ENCODE measurements at regions not wholly inside any gene's neighbourhood (a gene's known extent, or its start where the extent isn't known, plus 50 kb on each side); places are given as distances from the start of the nearest gene placed in this dataset.
"Not testable (repeated sequence)": the region's sequence is repeated elsewhere in the genome, so short reads cannot be mapped to it uniquely, and the experiment has no call there.

DNA sequence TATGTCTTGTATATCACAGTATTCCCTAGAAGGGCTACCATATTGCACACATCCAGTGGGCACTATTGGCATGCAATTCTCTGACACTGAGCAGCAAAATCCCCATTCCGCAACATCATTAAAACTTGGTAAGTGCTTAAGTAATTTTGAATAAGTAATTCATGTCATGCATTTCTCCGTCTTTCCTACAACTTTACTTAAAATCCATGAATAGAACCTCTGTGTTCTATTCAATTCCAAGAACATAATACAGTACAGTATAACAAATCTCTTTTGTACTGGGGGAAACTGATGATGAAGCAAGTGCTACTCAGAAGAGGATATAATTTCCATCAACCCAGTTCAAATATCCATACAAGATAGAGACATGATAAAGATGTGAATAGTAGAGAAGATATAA lies 80.9 kb upstream of the SEMA3C start:
- DNase-seq = no peak

DNA sequence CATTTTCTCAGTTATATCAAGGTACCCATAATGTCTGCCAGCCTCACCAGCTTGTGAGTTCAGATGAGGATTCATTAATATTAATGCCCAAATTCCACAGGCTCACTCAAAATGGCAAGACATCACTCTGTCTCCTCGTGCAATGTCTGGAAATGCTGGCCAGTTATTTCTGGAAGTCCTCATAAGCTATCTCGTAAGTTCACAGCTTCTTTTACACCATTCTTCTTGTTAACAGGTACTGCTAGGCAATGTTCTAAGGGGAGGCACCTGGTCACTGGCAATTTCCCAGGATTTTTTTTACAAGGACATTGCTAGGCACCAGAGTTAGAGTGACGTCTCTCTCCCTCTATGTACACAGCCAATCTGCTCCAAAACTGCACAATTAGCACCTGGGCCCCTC lies 80.2 kb upstream of the SEMA3C start:
- DNase-seq = no peak

DNA sequence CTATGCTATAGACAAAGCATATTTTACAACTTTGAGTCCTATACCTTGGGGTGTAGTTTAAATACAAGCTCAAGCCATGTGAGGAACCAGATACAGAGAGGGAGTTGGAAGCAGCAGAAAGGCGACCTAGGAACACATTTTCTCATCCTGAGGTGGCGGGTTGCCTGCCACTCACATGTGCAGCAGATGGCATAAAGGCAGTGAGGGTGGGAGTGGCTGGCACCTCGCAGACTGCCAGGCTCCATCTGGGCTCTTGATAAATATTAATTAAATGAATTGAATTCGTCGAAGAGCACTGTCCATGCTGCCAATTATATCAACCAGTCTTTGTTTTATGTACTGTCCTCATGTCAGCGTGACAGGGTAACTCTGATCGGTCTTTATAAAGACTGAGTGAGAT lies 79.0 kb upstream of the SEMA3C start:
- no peak for DNase-seq

DNA sequence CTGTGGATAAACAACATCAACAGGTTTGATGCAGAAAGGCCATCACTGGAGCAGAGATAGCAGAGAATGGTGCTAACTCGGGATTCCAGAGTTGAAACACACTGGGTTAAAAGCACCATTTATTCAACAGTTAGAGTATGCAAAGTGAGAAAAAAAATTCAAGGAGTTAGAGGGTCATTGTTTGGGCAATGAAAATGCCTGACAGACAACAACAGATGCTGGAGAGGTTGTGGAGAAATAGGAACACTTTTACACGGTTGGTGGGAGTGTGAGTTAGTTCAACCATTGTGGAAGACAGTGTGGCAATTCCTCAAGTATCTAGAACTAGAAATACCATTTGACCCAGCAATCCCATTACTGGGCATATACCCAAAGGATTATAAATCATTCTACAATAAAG lies 77.4 kb upstream of the SEMA3C start:
- not testable (repeated sequence) for DNase-seq

DNA sequence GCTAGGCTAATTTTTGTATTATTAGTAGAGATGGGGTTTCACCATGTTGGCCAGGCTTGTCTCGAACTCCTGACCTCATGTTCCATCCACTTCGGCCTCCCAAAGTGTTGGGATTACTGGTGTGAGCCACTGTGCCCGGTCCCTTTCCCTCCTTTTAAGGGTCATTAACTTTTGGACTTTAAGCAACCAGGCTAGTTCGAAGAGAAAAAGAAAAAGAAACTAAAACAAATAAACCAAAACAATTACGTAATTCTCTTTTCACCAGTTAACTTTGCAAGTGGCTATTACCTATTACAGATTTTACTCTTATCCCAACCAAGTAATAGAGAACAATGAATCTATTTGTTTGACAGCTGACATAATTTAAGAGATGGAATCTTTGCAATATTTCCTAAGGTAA lies 72.8 kb upstream of the SEMA3C start:
- no peak for DNase-seq

DNA sequence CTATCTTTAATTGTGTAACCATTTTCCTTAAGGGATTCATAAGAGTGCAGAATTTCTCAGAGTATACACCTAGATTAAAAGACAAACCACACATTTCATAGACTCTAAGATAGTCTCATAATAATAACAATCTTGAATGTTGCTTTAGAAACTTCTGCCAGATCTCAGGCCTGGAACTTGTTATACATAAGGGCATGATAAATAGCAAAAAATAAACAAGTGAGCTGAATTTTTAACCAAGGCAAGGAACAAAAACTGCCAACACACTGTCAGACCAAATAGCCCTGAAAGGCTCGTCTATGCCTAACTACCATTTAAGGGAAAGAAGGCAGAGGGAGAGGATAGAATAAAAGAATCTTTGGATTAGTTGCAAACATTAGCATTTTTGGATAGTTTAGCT lies 65.8 kb upstream of the SEMA3C start:
- no peak for DNase-seq

DNA sequence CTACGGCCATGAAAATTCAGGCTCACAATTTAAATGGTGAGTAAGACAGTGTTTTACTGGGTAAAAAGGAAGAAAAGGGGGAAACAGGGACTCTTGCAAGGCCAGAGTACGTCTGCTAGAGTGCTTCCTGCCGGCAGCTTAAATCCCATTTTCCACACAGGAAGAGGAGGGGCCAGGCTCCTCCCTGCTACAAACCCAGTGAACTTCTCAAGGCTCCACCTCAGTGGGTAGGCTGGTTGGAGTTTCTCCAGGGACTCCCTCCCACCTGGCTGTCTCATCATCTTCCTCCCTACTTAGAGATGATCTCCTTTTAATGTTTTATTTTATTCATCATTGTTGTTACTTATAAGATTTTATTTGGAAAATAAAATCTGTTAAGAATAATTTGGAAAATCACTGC lies 62.6 kb upstream of the SEMA3C start:
- peak in 3 of 56 donors; percentile 1 to 2 (median 2) for DNase-seq

DNA sequence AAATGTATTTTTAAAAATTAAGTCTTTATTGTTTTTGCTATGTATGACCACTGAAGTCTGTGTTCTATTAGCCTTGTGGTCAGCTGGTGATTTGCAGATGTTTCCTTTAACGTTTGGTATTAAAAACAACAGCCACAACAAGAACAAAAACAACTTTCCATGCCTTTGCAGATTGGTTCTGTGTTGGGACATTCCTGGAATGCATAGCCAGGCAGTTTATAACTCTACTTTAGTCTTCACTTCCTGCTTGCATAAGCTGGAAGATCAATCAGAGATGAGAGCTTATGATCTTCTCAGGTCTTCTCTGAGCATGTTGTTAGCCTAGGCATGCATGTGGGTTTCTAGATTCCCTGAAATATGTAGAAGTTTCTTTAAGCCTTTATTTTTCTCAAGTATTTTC lies 58.9 kb upstream of the SEMA3C start:
- no peak for DNase-seq

DNA sequence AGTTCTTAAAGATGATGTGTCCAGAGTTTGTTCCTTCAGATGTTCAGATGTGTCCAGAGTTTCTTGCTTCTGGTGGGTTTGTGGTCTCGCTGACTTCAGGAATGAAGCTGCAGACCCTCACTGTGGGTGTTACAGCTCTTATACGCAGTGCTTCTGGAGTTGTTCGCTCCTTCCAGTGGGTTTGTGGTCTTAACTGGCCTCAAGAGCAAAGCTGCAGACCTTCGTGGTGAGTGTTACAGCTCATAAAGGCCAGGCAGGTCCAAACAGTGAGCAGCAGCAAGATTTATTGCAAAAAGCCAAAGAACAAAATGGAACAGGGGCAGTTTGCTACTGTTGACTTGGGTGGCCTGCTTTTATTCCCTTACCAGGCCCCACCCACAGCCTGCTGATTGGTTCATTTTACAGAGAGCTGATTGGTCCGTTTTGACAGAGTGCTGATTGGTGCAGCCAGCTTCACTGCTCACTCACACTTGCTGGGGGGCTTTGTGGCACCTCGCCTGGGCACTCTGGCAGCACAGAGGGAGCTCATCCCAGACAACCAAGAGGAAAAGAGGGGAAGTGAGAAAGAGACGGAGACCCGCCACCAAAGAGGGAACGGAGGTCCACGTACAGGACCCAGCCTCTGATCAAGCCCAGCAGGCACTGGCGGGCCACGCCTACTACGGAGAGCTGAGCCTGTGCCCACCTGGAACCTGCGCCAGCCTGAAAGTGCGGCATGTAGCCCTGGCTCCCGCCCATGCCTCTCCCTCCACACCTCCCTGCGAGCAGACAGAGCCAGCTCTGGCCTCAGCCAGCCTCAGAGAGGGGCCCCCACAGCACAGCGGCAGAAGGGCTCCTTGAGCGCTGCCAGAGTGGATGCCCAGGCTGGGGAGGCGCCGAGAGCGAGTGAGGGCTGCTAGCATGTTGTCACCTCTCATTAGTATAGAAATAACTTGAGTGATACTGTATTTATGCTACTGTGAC lies 55.8 kb upstream of the SEMA3C start:
- DNase-seq = no peak

DNA sequence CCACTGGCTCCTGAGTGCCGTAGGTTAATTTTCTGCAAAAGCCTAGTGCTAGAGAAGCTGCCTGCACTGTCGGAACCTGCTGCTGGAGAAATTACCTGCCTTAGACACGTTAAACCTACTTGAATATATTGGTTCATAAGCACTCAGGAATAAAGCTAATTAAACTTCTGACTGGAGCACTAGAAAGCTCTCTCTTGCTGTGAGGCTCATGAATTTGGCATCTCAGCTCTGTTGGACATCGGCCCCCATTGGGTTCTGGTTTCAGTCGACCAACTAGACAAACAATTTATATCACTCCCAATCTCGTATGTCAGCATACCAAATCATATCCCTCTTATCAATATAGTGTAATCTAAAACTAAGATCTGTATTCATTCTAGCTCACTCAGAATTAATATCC lies 52.4 kb upstream of the SEMA3C start:
- no peak for DNase-seq

Data from nucleus accumbens (tissue), 56 donors.